Naive thymus-derived CD4-positive, alpha-beta T cell (primary cell): ENCODE measurements at regions not wholly inside any gene's neighbourhood (a gene's known extent, or its start where the extent isn't known, plus 50 kb on each side); places are given as distances from the start of the nearest gene placed in this dataset.

Experiments used
- ATAC-seq: fragments of 150-1000 bp; cut with Tn5 transposase; 2 replicates; pipeline ENCODE4 v1.10.0; 2021; ENCODE audit warnings: mild to moderate bottlenecking, moderate library complexity
- CTCF ChIA-PET: fragments of 350-600 bp; sonication (Branson Sonifier 250); formaldehyde crosslinking; loops from one replicate; lab custom pipeline; 2021; ENCODE audit warnings: antibody characterized with exemption; lab: Charles Lee
- POLR2A ChIA-PET: fragments of 350-600 bp; sonication (Branson Sonifier 250); formaldehyde crosslinking; loops from one replicate; lab custom pipeline; 2021; ENCODE audit warnings: antibody characterized with exemption, inconsistent platforms; lab: Charles Lee
- DNase-seq, 9 donors: peaks; one replicate each; pipeline versions ENCODE4 v3.0.0 to v3.0.0-alpha.2; 2020 to 2022; ENCODE audit warnings: mixed read lengths in 1 of 9
- H3K27ac ChIP-seq: one replicate; pipeline ENCODE4 v1.7.0; 2013; ENCODE audit warnings: mild to moderate bottlenecking, low read depth, low read length, moderate library complexity
- H3K27me3 ChIP-seq, 2 donors: one replicate each; pipeline ENCODE4 v1.7.0; 2013; ENCODE audit warnings: low read length in 2 of 2, mild to moderate bottlenecking in 2 of 2, moderate library complexity in 2 of 2; ENCODE audit not compliant: control insufficient read depth in 2 of 2, insufficient read depth in 2 of 2
- H3K36me3 ChIP-seq, 3 experiments: 1 replicate in 2 of 3; 2 replicates in 1 of 3; pipeline ENCODE4 v1.7.0; 2013; ENCODE audit warnings: low read length in 3 of 3, mild to moderate bottlenecking in 3 of 3, moderate library complexity in 1 of 3; ENCODE audit not compliant: insufficient read depth in 3 of 3, control insufficient read depth in 2 of 3
- H3K4me1 ChIP-seq, 2 donors: one replicate each; pipeline ENCODE4 v1.7.0; 2013; ENCODE audit warnings: low read length in 2 of 2, mild to moderate bottlenecking in 2 of 2, moderate library complexity in 1 of 2; ENCODE audit not compliant: control insufficient read depth in 2 of 2, insufficient read depth in 2 of 2
- H3K4me3 ChIP-seq: 2 replicates; pipeline ENCODE4 v1.7.0; 2013; ENCODE audit warnings: mild to moderate bottlenecking, low read length
- H3K9me3 ChIP-seq, 3 experiments: 1 replicate in 2 of 3; 2 replicates in 1 of 3; pipeline ENCODE4 v1.7.0; 2013; ENCODE audit warnings: low read length in 3 of 3; ENCODE audit not compliant: control insufficient read depth in 2 of 3
- H3K27ac Mint-ChIP-seq, 9 donors: one replicate each; pipeline ENCODE4 v1.8.0; 2020 to 2022; ENCODE audit warnings: mixed read lengths in 9 of 9, mild to moderate bottlenecking in 8 of 9, moderate library complexity in 5 of 9, inconsistent platforms in 2 of 9
- H3K27me3 Mint-ChIP-seq, 5 donors: one replicate each; pipeline ENCODE4 v1.8.0; 2021 to 2022; ENCODE audit warnings: mixed read lengths in 5 of 5, mild to moderate bottlenecking in 1 of 5
- H3K36me3 Mint-ChIP-seq, 5 donors: one replicate each; pipeline ENCODE4 v1.8.0; 2020 to 2022; ENCODE audit warnings: mixed read lengths in 5 of 5, mild to moderate bottlenecking in 3 of 5, inconsistent platforms in 1 of 5
- H3K4me1 Mint-ChIP-seq, 7 donors: one replicate each; pipeline ENCODE4 v1.8.0; 2020 to 2022; ENCODE audit warnings: mixed read lengths in 7 of 7, mild to moderate bottlenecking in 3 of 7, inconsistent platforms in 1 of 7
- H3K4me3 Mint-ChIP-seq, 10 donors: one replicate each; pipeline ENCODE4 v1.8.0; 2020 to 2022; ENCODE audit warnings: mild to moderate bottlenecking in 10 of 10, mixed read lengths in 10 of 10, moderate library complexity in 6 of 10, inconsistent platforms in 2 of 10
- H3K9me3 Mint-ChIP-seq, 11 donors: one replicate each; pipeline ENCODE4 v1.8.0; 2020 to 2022; ENCODE audit warnings: mixed read lengths in 11 of 11, mild to moderate bottlenecking in 4 of 11, inconsistent platforms in 1 of 11, moderate library complexity in 1 of 11
- intact Hi-C, 2 donors: fragments of 100-400 bp; cut with micrococcal nuclease; formaldehyde crosslinking; loops; one replicate each; pipeline ENCODE4 v1.15.1; 2023

GRCh38 chr5:154583671-154584177 lies 105.7 kb upstream of the HAND1 start:
- no peaks in the 10 kb centered on the region for H3K36me3 Mint-ChIP-seq

GRCh38 chr5:154580422-154580821 lies 102.4 kb upstream of the HAND1 start:
- ChIA-PET POLR2A (no interaction called here), CTCF (no interaction called here)
- Mint-ChIP-seq H3K9me3 (no peaks in the 10 kb centered on the region), H3K27me3 (peaks cover 5 to 38% (median 18%) of the 10 kb centered on the region in 5 donors), H3K4me1 (no peaks in the 10 kb centered on the region), H3K27ac (peak overlapping the region in 1 of 9 donors; percentile 9), H3K36me3 (no peaks in the 10 kb centered on the region), H3K4me3 (no peak overlapping the region)
- intact Hi-C loops = no loop called here
- Histone ChIP-seq H3K9me3 (no peaks in the 10 kb centered on the region), H3K27me3 (no peaks in the 10 kb centered on the region), H3K4me3 (no peak overlapping the region), H3K27ac (no peak overlapping the region), H3K4me1 (no peaks in the 10 kb centered on the region), H3K36me3 (no peaks in the 10 kb centered on the region)
- ATAC-seq (no peak), DNase-seq (no peak)

More at GRCh38 chr5:154583671-154584177, 105.7 kb upstream of the HAND1 start:
- Mint-ChIP-seq H3K27ac (peak overlapping the region in 1 of 9 donors; percentile 65), H3K27me3 (peaks cover 0 to 34% (median 16%) of the 10 kb centered on the region in 5 donors), H3K9me3 (no peaks in the 10 kb centered on the region), H3K4me3 (no peak overlapping the region), H3K4me1 (no peaks in the 10 kb centered on the region)
- ChIA-PET POLR2A (no interaction called here), CTCF (no interaction called here)
- H3K9me3 ChIP-seq = no peaks in the 10 kb centered on the region
- H3K4me3 ChIP-seq = no peak overlapping the region
- H3K36me3 ChIP-seq = no peaks in the 10 kb centered on the region
- H3K27me3 ChIP-seq = no peaks in the 10 kb centered on the region
- H3K4me1 ChIP-seq = no peaks in the 10 kb centered on the region
- no peak for ATAC-seq
- no peak overlapping the region for H3K27ac ChIP-seq
- intact Hi-C loops = no loop called here
- DNase-seq = no peak

- DNase-seq = no peak
- Histone ChIP-seq H3K9me3 (no peaks in the 10 kb centered on the region), H3K27me3 (no peaks in the 10 kb centered on the region), H3K4me1 (no peaks in the 10 kb centered on the region), H3K4me3 (no peak overlapping the region), H3K27ac (no peak overlapping the region), H3K36me3 (no peaks in the 10 kb centered on the region)
- Mint-ChIP-seq H3K9me3 (no peaks in the 10 kb centered on the region), H3K36me3 (no peaks in the 10 kb centered on the region), H3K27me3 (peaks cover 10 to 39% (median 22%) of the 10 kb centered on the region in 5 donors), H3K4me3 (no peak overlapping the region), H3K4me1 (no peaks in the 10 kb centered on the region), H3K27ac (no peak overlapping the region)
- ChIA-PET CTCF (no interaction called here), POLR2A (no interaction called here)
- ATAC-seq = no peak
- intact Hi-C loops = no loop called here
Observed at GRCh38 chr5:154577416-154577815, 99.4 kb upstream of the HAND1 start.

GRCh38 chr5:154576429-154576806 lies 98.4 kb upstream of the HAND1 start:
- H3K27ac ChIP-seq = no peak overlapping the region
- H3K9me3 ChIP-seq = no peaks in the 10 kb centered on the region
- DNase-seq = no peak
- H3K27me3 Mint-ChIP-seq = peaks cover 10 to 35% (median 22%) of the 10 kb centered on the region in 5 donors
- H3K4me1 ChIP-seq = no peaks in the 10 kb centered on the region
- ChIA-PET CTCF (no interaction called here), POLR2A (no interaction called here)
- ATAC-seq = no peak
- no peaks in the 10 kb centered on the region for H3K9me3 Mint-ChIP-seq
- H3K36me3 ChIP-seq = no peaks in the 10 kb centered on the region
- intact Hi-C loops = no loop called here
- no peaks in the 10 kb centered on the region for H3K36me3 Mint-ChIP-seq
- H3K4me1 Mint-ChIP-seq = no peaks in the 10 kb centered on the region
- no peak overlapping the region for H3K27ac Mint-ChIP-seq
- H3K27me3 ChIP-seq = no peaks in the 10 kb centered on the region
- no peak overlapping the region for H3K4me3 Mint-ChIP-seq
- H3K4me3 ChIP-seq = no peak overlapping the region

- H3K27ac Mint-ChIP-seq = no peak overlapping the region
- H3K36me3 Mint-ChIP-seq = no peaks in the 10 kb centered on the region
- Histone ChIP-seq H3K4me1 (no peaks in the 10 kb centered on the region), H3K4me3 (no peak overlapping the region), H3K9me3 (no peaks in the 10 kb centered on the region), H3K27me3 (no peaks in the 10 kb centered on the region), H3K36me3 (no peaks in the 10 kb centered on the region), H3K27ac (no peak overlapping the region)
- H3K9me3 Mint-ChIP-seq = no peaks in the 10 kb centered on the region
- intact Hi-C loops = no loop called here
- H3K4me3 Mint-ChIP-seq = no peak overlapping the region
- DNase-seq (no peak), ATAC-seq (no peak)
- POLR2A ChIA-PET = no interaction called here
- CTCF ChIA-PET = no interaction called here
- H3K4me1 Mint-ChIP-seq = no peaks in the 10 kb centered on the region
- peaks cover 10 to 30% (median 22%) of the 10 kb centered on the region in 5 donors for H3K27me3 Mint-ChIP-seq
Observed at GRCh38 chr5:154575546-154576428, 97.8 kb upstream of the HAND1 start.

- ATAC-seq = no peak
- DNase-seq = no peak
- no peaks in the 10 kb centered on the region for H3K4me1 Mint-ChIP-seq
- ChIA-PET CTCF (no interaction called here), POLR2A (no interaction called here)
- H3K27me3 Mint-ChIP-seq = peaks cover 10 to 24% (median 18%) of the 10 kb centered on the region in 5 donors
- no peaks in the 10 kb centered on the region for H3K36me3 ChIP-seq
- no peaks in the 10 kb centered on the region for H3K4me1 ChIP-seq
- H3K27me3 ChIP-seq = no peaks in the 10 kb centered on the region
- H3K4me3 ChIP-seq = no peak overlapping the region
- H3K27ac ChIP-seq = no peak overlapping the region
- no peaks in the 10 kb centered on the region for H3K36me3 Mint-ChIP-seq
- H3K27ac Mint-ChIP-seq = no peak overlapping the region
- H3K4me3 Mint-ChIP-seq = no peak overlapping the region
- H3K9me3 ChIP-seq = no peaks in the 10 kb centered on the region
- no peaks in the 10 kb centered on the region for H3K9me3 Mint-ChIP-seq
- intact Hi-C loops = no loop called here
Observed at GRCh38 chr5:154573011-154573410, 95.0 kb upstream of the HAND1 start.
